H9 (cell line): ENCODE measurements at regions not wholly inside any gene's neighbourhood (a gene's known extent, or its start where the extent isn't known, plus 50 kb on each side); places are given as distances from the start of the nearest gene placed in this dataset.

Experiments
- DNase-seq: peaks from one replicate; pipeline ENCODE4 v3.0.0-alpha.2; 2017
- H2AFZ ChIP-seq: one replicate; pipeline ENCODE4 v1.6.1; 2013; ENCODE audit warnings: mild to moderate bottlenecking, low read length, control low read depth, moderate library complexity
- H2AK5ac ChIP-seq: 2 replicates; pipeline ENCODE4 v1.6.1; 2013; ENCODE audit warnings: low read length, control low read depth, mixed read lengths; ENCODE audit not compliant: insufficient read length
- H2BK120ac ChIP-seq: one replicate; pipeline ENCODE4 v1.6.1; 2013; ENCODE audit warnings: low read depth, mild to moderate bottlenecking, low read length, control low read depth, inconsistent platforms; ENCODE audit not compliant: poor library complexity, severe bottlenecking
- H2BK12ac ChIP-seq: 2 replicates; pipeline ENCODE4 v1.6.1; 2013; ENCODE audit warnings: low read length, control low read depth, mixed read lengths, low read depth; ENCODE audit not compliant: insufficient read length
- H2BK15ac ChIP-seq: 2 replicates; pipeline ENCODE4 v1.6.1; 2013; ENCODE audit warnings: low read depth, low read length, control low read depth
- H2BK20ac ChIP-seq: one replicate; pipeline ENCODE4 v1.6.1; 2013; ENCODE audit warnings: low read depth, mild to moderate bottlenecking, low read length, control low read depth, inconsistent platforms; ENCODE audit not compliant: poor library complexity, severe bottlenecking
- H2BK5ac ChIP-seq: 2 replicates; pipeline ENCODE4 v1.6.1; 2013; ENCODE audit warnings: low read length, control low read depth, mixed read lengths; ENCODE audit not compliant: insufficient read length
- H3K14ac ChIP-seq: 2 replicates; pipeline ENCODE4 v1.6.1; 2013; ENCODE audit warnings: low read length, control low read depth; ENCODE audit not compliant: insufficient read depth
- H3K18ac ChIP-seq: 2 replicates; pipeline ENCODE4 v1.6.1; 2013; ENCODE audit warnings: low read depth, mild to moderate bottlenecking, mixed read lengths, low read length, control low read depth; ENCODE audit not compliant: insufficient read length
- H3K23ac ChIP-seq: 2 replicates; pipeline ENCODE4 v1.6.1; 2013; ENCODE audit warnings: low read length, control low read depth, mixed read lengths, low read depth; ENCODE audit not compliant: insufficient read length
- H3K23me2 ChIP-seq: 2 replicates; pipeline ENCODE4 v1.6.1; 2013; ENCODE audit warnings: low read depth, mild to moderate bottlenecking, mixed read lengths, low read length, control low read depth; ENCODE audit not compliant: insufficient read length, poor library complexity, severe bottlenecking
- H3K27ac ChIP-seq: 2 replicates; pipeline ENCODE4 v1.5.1; 2013; ENCODE audit warnings: low read length, control low read depth, mixed read lengths, low read depth; ENCODE audit not compliant: insufficient read length
- H3K27me3 ChIP-seq: 2 replicates; pipeline ENCODE4 v1.6.1; 2013; ENCODE audit warnings: low read length, control low read depth, inconsistent platforms; ENCODE audit not compliant: insufficient read depth
- H3K4ac ChIP-seq: 2 replicates; pipeline ENCODE4 v1.6.1; 2013; ENCODE audit warnings: low read depth, mild to moderate bottlenecking, control low read depth, inconsistent platforms, low read length, moderate library complexity
- H3K4me1 ChIP-seq: 2 replicates; pipeline ENCODE4 v1.6.1; 2013; ENCODE audit warnings: low read length, control low read depth, inconsistent platforms; ENCODE audit not compliant: insufficient read depth
- H3K4me2 ChIP-seq: 2 replicates; pipeline ENCODE4 v1.6.1; 2013; ENCODE audit warnings: low read length, control low read depth, mixed read lengths; ENCODE audit not compliant: insufficient read length, insufficient read depth
- H3K56ac ChIP-seq: 2 replicates; pipeline ENCODE4 v1.6.1; 2013; ENCODE audit warnings: low read depth, mild to moderate bottlenecking, mixed read lengths, low read length, control low read depth; ENCODE audit not compliant: insufficient read length
- H3K79me1 ChIP-seq: 2 replicates; pipeline ENCODE4 v1.6.1; 2013; ENCODE audit warnings: low read depth, mild to moderate bottlenecking, moderate library complexity, low read length, control low read depth, inconsistent platforms; ENCODE audit not compliant: insufficient read depth, poor library complexity, severe bottlenecking
- H3K79me2 ChIP-seq: 2 replicates; pipeline ENCODE4 v1.6.1; 2013; ENCODE audit warnings: low read length, control low read depth, inconsistent platforms; ENCODE audit not compliant: insufficient read depth
- H3K9ac ChIP-seq: 2 replicates; pipeline ENCODE4 v1.6.1; 2013; ENCODE audit warnings: low read length, control low read depth, mixed read lengths; ENCODE audit not compliant: insufficient read length; ENCODE audit errors: extremely low read depth
- H3K9me3 ChIP-seq: one replicate; pipeline ENCODE4 v1.6.1; 2013; ENCODE audit warnings: low read depth, low read length, inconsistent platforms; ENCODE audit not compliant: control insufficient read depth
- H3T11ph ChIP-seq: one replicate; pipeline ENCODE4 v1.6.1; 2013; ENCODE audit warnings: mild to moderate bottlenecking, low read length, control low read depth, inconsistent platforms
- H4K20me1 ChIP-seq: one replicate; pipeline ENCODE4 v1.6.1; 2013; ENCODE audit not compliant: control insufficient read depth, insufficient read length, insufficient read depth
- H4K5ac ChIP-seq: 2 replicates; pipeline ENCODE4 v1.6.1; 2013; ENCODE audit warnings: low read depth, mild to moderate bottlenecking, mixed read lengths, low read length, control low read depth; ENCODE audit not compliant: insufficient read length
- H4K8ac ChIP-seq: replicated peaks from 2 replicates; pipeline ENCODE4 v1.6.1; 2013; ENCODE audit warnings: low read length, control low read depth, mixed read lengths, low read depth; ENCODE audit not compliant: insufficient read length
- H4K91ac ChIP-seq: 2 replicates; pipeline ENCODE4 v1.6.1; 2013; ENCODE audit warnings: low read depth, mild to moderate bottlenecking, moderate library complexity, mixed read lengths, low read length, control low read depth; ENCODE audit not compliant: insufficient read length
- H3K27ac Mint-ChIP-seq, 3 experiments: 2 replicates in 2 of 3; 3 replicates in 1 of 3; pipeline ENCODE4 v1.8.0; 2020 to 2021; ENCODE audit warnings: mixed read lengths in 3 of 3, mild to moderate bottlenecking in 1 of 3, moderate library complexity in 1 of 3
- H3K27me3 Mint-ChIP-seq: 2 replicates; pipeline ENCODE4 v1.8.0; 2021; ENCODE audit warnings: low read depth, mild to moderate bottlenecking, moderate library complexity, mixed read lengths
- H3K36me3 Mint-ChIP-seq, 3 experiments: 2 replicates in 2 of 3; 3 replicates in 1 of 3; pipeline ENCODE4 v1.8.0; 2020 to 2021; ENCODE audit warnings: low read depth in 3 of 3, mixed read lengths in 3 of 3; ENCODE audit not compliant: insufficient read depth in 1 of 3
- H3K4me1 Mint-ChIP-seq, 2 experiments: 2 replicates each; pipeline ENCODE4 v1.8.0; 2020; ENCODE audit warnings: mixed read lengths in 2 of 2
- H3K4me3 Mint-ChIP-seq, 2 experiments: 2 replicates in 1 of 2; 3 replicates in 1 of 2; pipeline ENCODE4 v1.8.0; 2020 to 2021; ENCODE audit warnings: mild to moderate bottlenecking in 2 of 2, mixed read lengths in 2 of 2, moderate library complexity in 1 of 2
- H3K9me3 Mint-ChIP-seq, 2 experiments: 2 replicates in 1 of 2; 3 replicates in 1 of 2; pipeline ENCODE4 v1.8.0; 2020; ENCODE audit warnings: mild to moderate bottlenecking in 2 of 2, mixed read lengths in 2 of 2, moderate library complexity in 1 of 2
- WGBS: extraction: QIAGEN DNeasy Blood & Tissue Kit; methylation state at CpG from one replicate; pipeline ENCODE4 v1.1.7; 2013; ENCODE audit warnings: missing lambda C conversion rate, low lambda C conversion rate, mixed read lengths; ENCODE audit not compliant: insufficient read length; ENCODE audit errors: extremely low coverage; 5-methylcytosine and 5-hydroxymethylcytosine counted together
- TF ChIP-seq, protein P1 (sequence below): fragments of 200-600 bp; sonication (generic); conservative IDR thresholded peaks from 3 replicates; pipeline ENCODE4 v1.8.0; 2021; ENCODE audit warnings: antibody characterized with exemption, mild to moderate bottlenecking

DNA sequence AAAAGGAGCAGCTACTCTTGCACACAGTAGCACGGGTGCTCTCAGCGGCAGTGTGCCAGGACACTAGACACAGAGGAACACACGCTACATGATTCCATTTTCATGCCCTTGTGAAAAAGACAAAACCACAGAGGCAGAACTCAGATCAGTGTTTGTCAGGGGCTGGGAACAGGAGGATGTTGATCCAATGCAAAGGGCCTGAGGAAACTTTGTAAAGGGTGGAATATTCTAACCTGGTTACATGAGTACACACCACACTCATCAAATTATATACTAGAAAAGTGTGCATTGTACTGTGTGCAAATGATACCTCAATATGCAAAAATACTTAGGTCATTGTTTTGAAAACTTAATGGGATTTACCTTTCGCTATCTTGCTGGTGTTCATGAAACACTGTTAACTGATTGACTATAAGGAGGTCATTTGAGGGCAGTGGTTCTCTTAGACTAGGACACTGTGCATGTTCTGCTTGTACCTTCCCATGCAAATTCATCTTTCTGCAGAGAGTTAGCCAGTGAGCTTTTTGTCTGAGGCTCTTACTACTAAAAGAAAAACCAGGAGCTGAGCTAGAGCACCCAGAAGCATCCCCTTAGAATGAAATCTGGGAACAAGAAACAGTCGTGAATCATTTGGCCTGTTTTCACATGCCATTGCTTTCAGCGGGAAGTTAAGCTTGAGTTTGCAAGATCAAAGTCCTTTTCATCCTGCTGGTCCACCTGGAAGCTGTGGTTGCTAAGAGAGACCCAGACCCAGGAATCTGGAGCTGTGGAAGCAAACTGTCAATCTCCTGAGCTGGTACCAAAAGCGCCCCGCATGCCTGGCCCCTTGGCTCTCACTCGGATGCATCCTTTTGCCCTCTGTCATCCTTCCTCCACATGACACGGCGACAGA lies 204.8 kb downstream of the TTLL2 start:
- H3K4me1 ChIP-seq: no peaks in the 10 kb centered on the region

More for the DNA sequence above, 204.8 kb downstream of the TTLL2 start:
- H2AK5ac ChIP-seq: no peak overlapping the region
- H2BK5ac ChIP-seq: no peak overlapping the region
- H2BK12ac ChIP-seq: no peak overlapping the region
- H4K5ac ChIP-seq: no peak overlapping the region
- H2BK120ac ChIP-seq: no peak overlapping the region
- H3K18ac ChIP-seq: no peak overlapping the region
- H3K36me3 Mint-ChIP-seq: peaks cover 0 to 15% (median 2%) of the 10 kb centered on the region in 3 experiments; a peak in 4 of 7 replicates
- H3K23ac ChIP-seq: no peak overlapping the region
- H3K27ac Mint-ChIP-seq: no peak overlapping the region
- peaks cover 42 to 51% of the 10 kb centered on the region in 2 experiments for H3K4me1 Mint-ChIP-seq
- no peak overlapping the region for H3K4me2 ChIP-seq
- no peak overlapping the region for H3K14ac ChIP-seq
- no peaks in the 10 kb centered on the region for H3K23me2 ChIP-seq
- no peak overlapping the region for H3T11ph ChIP-seq
- no peak for DNase-seq
- peaks cover 79% of the 10 kb centered on the region for H3K27me3 Mint-ChIP-seq
- no peak overlapping the region for H2BK15ac ChIP-seq
- H2BK20ac ChIP-seq: no peak overlapping the region
- no peak overlapping the region for H3K56ac ChIP-seq
- no peak overlapping the region for H2AFZ ChIP-seq
- no peak overlapping the region for H4K8ac ChIP-seq
- no peak overlapping the region for H3K4ac ChIP-seq
- H3K27me3 ChIP-seq: peaks cover 8% of the 10 kb centered on the region; the same call in 1 of the 2 replicates
- H3K4me3 Mint-ChIP-seq: no peak overlapping the region
- H3K79me2 ChIP-seq: no peaks in the 10 kb centered on the region
- no peak overlapping the region for H4K91ac ChIP-seq
- no peak overlapping the region for H3K9ac ChIP-seq
- no peaks in the 10 kb centered on the region for H3K79me1 ChIP-seq
- no peak overlapping the region for H3K27ac ChIP-seq
- H4K20me1 ChIP-seq: no peaks in the 10 kb centered on the region
- peaks cover 7 to 17% of the 10 kb centered on the region in 2 experiments; a peak in 4 of 5 replicates for H3K9me3 Mint-ChIP-seq
- TF ChIP-seq, protein P1, sequence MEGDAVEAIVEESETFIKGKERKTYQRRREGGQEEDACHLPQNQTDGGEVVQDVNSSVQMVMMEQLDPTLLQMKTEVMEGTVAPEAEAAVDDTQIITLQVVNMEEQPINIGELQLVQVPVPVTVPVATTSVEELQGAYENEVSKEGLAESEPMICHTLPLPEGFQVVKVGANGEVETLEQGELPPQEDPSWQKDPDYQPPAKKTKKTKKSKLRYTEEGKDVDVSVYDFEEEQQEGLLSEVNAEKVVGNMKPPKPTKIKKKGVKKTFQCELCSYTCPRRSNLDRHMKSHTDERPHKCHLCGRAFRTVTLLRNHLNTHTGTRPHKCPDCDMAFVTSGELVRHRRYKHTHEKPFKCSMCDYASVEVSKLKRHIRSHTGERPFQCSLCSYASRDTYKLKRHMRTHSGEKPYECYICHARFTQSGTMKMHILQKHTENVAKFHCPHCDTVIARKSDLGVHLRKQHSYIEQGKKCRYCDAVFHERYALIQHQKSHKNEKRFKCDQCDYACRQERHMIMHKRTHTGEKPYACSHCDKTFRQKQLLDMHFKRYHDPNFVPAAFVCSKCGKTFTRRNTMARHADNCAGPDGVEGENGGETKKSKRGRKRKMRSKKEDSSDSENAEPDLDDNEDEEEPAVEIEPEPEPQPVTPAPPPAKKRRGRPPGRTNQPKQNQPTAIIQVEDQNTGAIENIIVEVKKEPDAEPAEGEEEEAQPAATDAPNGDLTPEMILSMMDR: no peak
- no peaks in the 10 kb centered on the region for H3K9me3 ChIP-seq
- no CpG with 5 or more reads among the region's 11 CpGs for WGBS
